Ectodermal cell (in vitro differentiated cells): ENCODE measurements at regions not wholly inside any gene's neighbourhood (a gene's known extent, or its start where the extent isn't known, plus 50 kb on each side); places are given as distances from the start of the nearest gene placed in this dataset.

Source experiments
- H3K27ac ChIP-seq: 2 replicates; pipeline ENCODE4 v1.7.0; 2013; ENCODE audit warnings: mild to moderate bottlenecking, low read depth, low read length; ENCODE audit not compliant: insufficient read depth, poor library complexity, severe bottlenecking
- H3K27me3 ChIP-seq: 2 replicates; pipeline ENCODE4 v1.7.0; 2013; ENCODE audit warnings: mild to moderate bottlenecking, low read length; ENCODE audit not compliant: insufficient read depth, control insufficient read depth, poor library complexity, severe bottlenecking
- H3K36me3 ChIP-seq: one replicate; pipeline ENCODE4 v1.7.0; 2013; ENCODE audit warnings: low read length; ENCODE audit not compliant: control insufficient read depth, insufficient read depth
- H3K4me1 ChIP-seq: one replicate; pipeline ENCODE4 v1.7.0; 2013; ENCODE audit warnings: low read length; ENCODE audit not compliant: control insufficient read depth, insufficient read depth
- H3K4me3 ChIP-seq: 2 replicates; pipeline ENCODE4 v1.7.0; 2013; ENCODE audit warnings: low read depth, low read length, control low read depth; ENCODE audit not compliant: insufficient read depth
- H3K9me3 ChIP-seq: 2 replicates; pipeline ENCODE4 v1.7.0; 2013; ENCODE audit warnings: mild to moderate bottlenecking, low read length, moderate library complexity; ENCODE audit not compliant: control insufficient read depth
- WGBS, 2 experiments: methylation state at CpG; one replicate each; pipeline ENCODE4 v1.1.7; 2013; ENCODE audit warnings: missing lambda C conversion rate in 2 of 2; 5-methylcytosine and 5-hydroxymethylcytosine counted together

- Histone ChIP-seq H3K4me1 (peaks cover 2% of the 10 kb centered on the region), H3K4me3 (no peak overlapping the region), H3K36me3 (no peaks in the 10 kb centered on the region), H3K27me3 (no peaks in the 10 kb centered on the region), H3K27ac (no peak overlapping the region), H3K9me3 (no peaks in the 10 kb centered on the region)
- WGBS, 2 experiments: 96% methylated on average over 12 of the region's 12 CpGs
These were observed 156.1 kb upstream of the RBMS1 start for GRCh38 chr2:160649698-160650097.

- Histone ChIP-seq H3K4me1 (peaks cover 2% of the 10 kb centered on the region), H3K27me3 (no peaks in the 10 kb centered on the region), H3K36me3 (no peaks in the 10 kb centered on the region), H3K9me3 (no peaks in the 10 kb centered on the region), H3K27ac (no peak overlapping the region), H3K4me3 (no peak overlapping the region)
- WGBS, 2 experiments: 78 to 87% methylated on average over 2 of the region's 3 CpGs
These were observed 156.8 kb upstream of the RBMS1 start for GRCh38 chr2:160650196-160651118.

- WGBS, 2 experiments: 91 to 96% methylated on average over 4 of the region's 4 CpGs
- H3K27ac ChIP-seq: no peak overlapping the region
These were observed 158.0 kb upstream of the RBMS1 start for GRCh38 chr2:160651416-160652200.

GRCh38 chr2:160652236-160652635, 158.6 kb upstream of the RBMS1 start:
- H3K9me3 ChIP-seq: no peaks in the 10 kb centered on the region
- no peak overlapping the region for H3K27ac ChIP-seq
- H3K4me1 ChIP-seq: peaks cover 2% of the 10 kb centered on the region
- H3K4me3 ChIP-seq: no peak overlapping the region
- H3K36me3 ChIP-seq: no peaks in the 10 kb centered on the region
- H3K27me3 ChIP-seq: no peaks in the 10 kb centered on the region
- 80 to 85% methylated on average over 5 of the region's 5 CpGs for WGBS, 2 experiments

More at GRCh38 chr2:160651416-160652200, 158.0 kb upstream of the RBMS1 start:
- H3K27me3 ChIP-seq: no peaks in the 10 kb centered on the region
- H3K4me1 ChIP-seq: peaks cover 2% of the 10 kb centered on the region
- H3K36me3 ChIP-seq: no peaks in the 10 kb centered on the region
- H3K9me3 ChIP-seq: no peaks in the 10 kb centered on the region
- no peak overlapping the region for H3K4me3 ChIP-seq

- Histone ChIP-seq H3K4me1 (peaks cover 2% of the 10 kb centered on the region), H3K4me3 (no peak overlapping the region), H3K9me3 (no peaks in the 10 kb centered on the region), H3K27ac (no peak overlapping the region), H3K27me3 (no peaks in the 10 kb centered on the region), H3K36me3 (no peaks in the 10 kb centered on the region)
- WGBS, 2 experiments: 71 to 88% methylated on average over 1 of the region's 1 CpG
These were observed 163.6 kb upstream of the RBMS1 start for GRCh38 chr2:160657196-160657595.

GRCh38 chr2:160658851-160659250, 165.2 kb upstream of the RBMS1 start:
- no peak overlapping the region for H3K27ac ChIP-seq
- H3K9me3 ChIP-seq: no peaks in the 10 kb centered on the region

GRCh38 chr2:160660741-160661140, 167.1 kb upstream of the RBMS1 start:
- Histone ChIP-seq H3K9me3 (no peaks in the 10 kb centered on the region), H3K27ac (no peak overlapping the region), H3K4me3 (no peak overlapping the region), H3K36me3 (no peaks in the 10 kb centered on the region), H3K4me1 (no peaks in the 10 kb centered on the region), H3K27me3 (no peaks in the 10 kb centered on the region)
- 83 to 89% methylated on average over 1 to 2 of the region's 2 CpGs for WGBS, 2 experiments

More at GRCh38 chr2:160658851-160659250, 165.2 kb upstream of the RBMS1 start:
- no peaks in the 10 kb centered on the region for H3K27me3 ChIP-seq
- no peaks in the 10 kb centered on the region for H3K36me3 ChIP-seq
- no peaks in the 10 kb centered on the region for H3K4me1 ChIP-seq
- H3K4me3 ChIP-seq: no peak overlapping the region

GRCh38 chr2:160664603-160665140, 171.1 kb upstream of the RBMS1 start:
- no peak overlapping the region for H3K27ac ChIP-seq

GRCh38 chr2:160666154-160667060, 172.8 kb upstream of the RBMS1 start:
- WGBS, 2 experiments: 78 to 85% methylated on average over 5 of the region's 5 CpGs
- no peaks in the 10 kb centered on the region for H3K36me3 ChIP-seq
- no peaks in the 10 kb centered on the region for H3K27me3 ChIP-seq
- no peak overlapping the region for H3K27ac ChIP-seq
- H3K4me3 ChIP-seq: no peak overlapping the region
- no peaks in the 10 kb centered on the region for H3K9me3 ChIP-seq
- no peaks in the 10 kb centered on the region for H3K4me1 ChIP-seq

More at GRCh38 chr2:160664603-160665140, 171.1 kb upstream of the RBMS1 start:
- Histone ChIP-seq H3K27me3 (no peaks in the 10 kb centered on the region), H3K4me3 (no peak overlapping the region), H3K36me3 (no peaks in the 10 kb centered on the region), H3K4me1 (no peaks in the 10 kb centered on the region), H3K9me3 (no peaks in the 10 kb centered on the region)
- 91 to 96% methylated on average over 2 of the region's 2 CpGs for WGBS, 2 experiments
